ENCODE measurements at regions not wholly inside any gene's neighbourhood (a gene's known extent, or its start where the extent isn't known, plus 50 kb on each side); places are given as distances from the start of the nearest gene placed in this dataset.

DNA sequence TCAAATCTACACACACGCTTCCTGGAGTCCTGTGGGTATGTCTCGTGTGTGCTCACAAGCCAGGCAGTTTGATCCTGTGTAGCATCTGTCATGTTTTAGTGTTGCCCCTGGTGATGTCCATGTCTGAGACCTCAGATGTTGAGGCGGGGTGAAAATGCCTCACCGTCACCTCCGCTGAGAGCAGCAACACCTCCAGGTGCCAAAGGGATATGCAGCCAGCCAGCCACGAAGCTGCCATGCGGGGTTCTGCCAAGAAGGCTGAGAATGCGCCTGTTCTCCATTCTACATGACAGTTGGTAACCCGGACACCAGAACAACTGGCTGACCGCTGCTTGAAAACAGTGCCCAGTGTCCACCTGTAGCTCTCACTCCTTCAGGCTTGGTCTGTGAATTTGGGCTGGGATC, 253.8 kb downstream of the TLE3 start:
- TF ChIP-seq, protein P1, sequence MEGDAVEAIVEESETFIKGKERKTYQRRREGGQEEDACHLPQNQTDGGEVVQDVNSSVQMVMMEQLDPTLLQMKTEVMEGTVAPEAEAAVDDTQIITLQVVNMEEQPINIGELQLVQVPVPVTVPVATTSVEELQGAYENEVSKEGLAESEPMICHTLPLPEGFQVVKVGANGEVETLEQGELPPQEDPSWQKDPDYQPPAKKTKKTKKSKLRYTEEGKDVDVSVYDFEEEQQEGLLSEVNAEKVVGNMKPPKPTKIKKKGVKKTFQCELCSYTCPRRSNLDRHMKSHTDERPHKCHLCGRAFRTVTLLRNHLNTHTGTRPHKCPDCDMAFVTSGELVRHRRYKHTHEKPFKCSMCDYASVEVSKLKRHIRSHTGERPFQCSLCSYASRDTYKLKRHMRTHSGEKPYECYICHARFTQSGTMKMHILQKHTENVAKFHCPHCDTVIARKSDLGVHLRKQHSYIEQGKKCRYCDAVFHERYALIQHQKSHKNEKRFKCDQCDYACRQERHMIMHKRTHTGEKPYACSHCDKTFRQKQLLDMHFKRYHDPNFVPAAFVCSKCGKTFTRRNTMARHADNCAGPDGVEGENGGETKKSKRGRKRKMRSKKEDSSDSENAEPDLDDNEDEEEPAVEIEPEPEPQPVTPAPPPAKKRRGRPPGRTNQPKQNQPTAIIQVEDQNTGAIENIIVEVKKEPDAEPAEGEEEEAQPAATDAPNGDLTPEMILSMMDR (conservative IDR thresholded peaks at IDR 0.05; ENCODE audit: low read length) = no peak
- no peak for TF ChIP-seq EZH2phosphoT487 (IDR thresholded peaks at IDR 0.05; ENCODE audit: borderline replicate concordance)

Measured in Loucy (cell line).